ENCODE measurements at regions not wholly inside any gene's neighbourhood (a gene's known extent, or its start where the extent isn't known, plus 50 kb on each side); places are given as distances from the start of the nearest gene placed in this dataset.
"Not testable (repeated sequence)": the region's sequence is repeated elsewhere in the genome, so short reads cannot be mapped to it uniquely, and the experiment has no call there.

- peak; percentile 71 to 82 for DNase-seq
Measured at GRCh38 chr18:25544546-25545287, 192.8 kb upstream of the ZNF521 start.

GRCh38 chr18:25538175-25538922, 186.4 kb upstream of the ZNF521 start:
- DNase-seq, result no peak

- DNase-seq, result no peak
Measured at GRCh38 chr18:25535495-25535894, 183.5 kb upstream of the ZNF521 start.

GRCh38 chr18:25534401-25534800, 182.4 kb upstream of the ZNF521 start:
- DNase-seq, result no peak

GRCh38 chr18:25533218-25533617, 181.3 kb upstream of the ZNF521 start:
- no peak for DNase-seq

- no peak for DNase-seq
Measured at GRCh38 chr18:25531207-25531606, 179.2 kb upstream of the ZNF521 start.

GRCh38 chr18:25525789-25526188, 173.8 kb upstream of the ZNF521 start:
- not testable (repeated sequence) for DNase-seq

GRCh38 chr18:25518716-25519053, 166.7 kb upstream of the ZNF521 start:
- peak; percentile 22 to 36 for DNase-seq

- DNase-seq, result no peak
Measured at GRCh38 chr18:25517881-25518715, 166.1 kb upstream of the ZNF521 start.

- DNase-seq, result no peak
Measured at GRCh38 chr18:25516747-25517498, 165.0 kb upstream of the ZNF521 start.

GRCh38 chr18:25516121-25516520, 164.2 kb upstream of the ZNF521 start:
- no peak for DNase-seq

- no peak for DNase-seq
Measured at GRCh38 chr18:25510096-25510495, 158.1 kb upstream of the ZNF521 start.

GRCh38 chr18:25503567-25504081, 151.7 kb upstream of the ZNF521 start:
- peak; percentile 26 to 39 for DNase-seq

- no peak for DNase-seq
Measured at GRCh38 chr18:25497151-25497794, 145.3 kb upstream of the ZNF521 start.

GRCh38 chr18:25496544-25496943, 144.6 kb upstream of the ZNF521 start:
- no peak for DNase-seq

- DNase-seq, result no peak
Measured at GRCh38 chr18:25495606-25496005, 143.6 kb upstream of the ZNF521 start.

GRCh38 chr18:25494888-25495287, 142.9 kb upstream of the ZNF521 start:
- DNase-seq, result no peak

GRCh38 chr18:25493401-25493800, 141.4 kb upstream of the ZNF521 start:
- no peak for DNase-seq

GRCh38 chr18:25490316-25490715, 138.3 kb upstream of the ZNF521 start:
- no peak for DNase-seq

GRCh38 chr18:25473008-25473407, 121.0 kb upstream of the ZNF521 start:
- DNase-seq, result no peak

GRCh38 chr18:25470756-25471524, 119.0 kb upstream of the ZNF521 start:
- DNase-seq, result not testable (repeated sequence)
